ENCODE measurements at regions not wholly inside any gene's neighbourhood (a gene's known extent, or its start where the extent isn't known, plus 50 kb on each side); places are given as distances from the start of the nearest gene placed in this dataset.
"Not testable (repeated sequence)": the region's sequence is repeated elsewhere in the genome, so short reads cannot be mapped to it uniquely, and the experiment has no call there.

DNA sequence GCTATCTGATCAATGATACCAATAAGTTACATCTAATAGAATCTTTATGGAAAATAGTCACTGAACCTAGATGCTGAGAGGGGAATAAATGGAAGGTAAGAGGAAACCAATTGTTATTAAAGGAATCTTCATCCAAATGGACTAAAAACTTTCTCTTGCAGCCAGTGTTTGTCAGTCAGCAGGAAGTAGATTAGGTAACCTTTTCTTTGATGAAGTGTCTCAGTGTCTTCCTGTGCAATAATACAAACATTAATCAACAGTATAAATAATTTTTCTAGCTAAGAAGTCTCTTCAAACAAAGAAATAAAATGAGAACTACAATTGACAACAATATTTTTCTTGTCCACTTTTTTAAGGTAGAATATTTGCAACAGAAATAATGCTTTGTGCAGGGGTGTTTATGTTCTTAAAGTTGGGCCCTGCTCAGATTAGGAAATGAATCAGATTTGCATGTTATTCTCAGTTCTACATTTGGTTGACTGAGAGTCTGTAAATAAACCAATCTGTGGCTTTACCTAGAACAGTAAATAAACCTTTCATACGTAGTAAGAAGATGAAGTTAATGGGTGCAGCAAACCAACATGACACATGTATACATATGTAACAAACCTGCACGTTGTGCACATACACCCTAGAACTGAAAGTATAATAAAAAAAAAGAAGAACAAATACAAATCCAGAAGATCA, 391.4 kb downstream of the MRPL39 start:
- no peak for DNase-seq

DNA sequence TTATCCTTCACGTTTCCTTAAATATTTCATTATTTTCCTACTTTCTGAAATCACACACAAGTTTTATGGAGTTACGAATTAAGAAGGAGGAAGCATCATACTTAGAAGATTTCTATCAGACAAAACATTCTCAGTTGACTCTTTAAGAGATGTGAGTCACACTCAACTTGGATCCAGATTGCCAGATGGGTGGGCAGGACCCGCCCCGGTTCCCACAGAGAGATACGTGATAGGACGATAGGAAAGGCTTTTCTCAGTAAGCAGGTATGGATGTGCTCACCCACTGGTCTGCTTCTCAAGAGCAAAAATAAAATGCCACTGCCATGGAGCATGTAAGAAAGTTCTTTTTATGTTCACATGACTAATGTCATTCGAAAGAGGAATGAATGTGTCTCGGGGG, 392.6 kb downstream of the MRPL39 start:
- DNase-seq = no peak

DNA sequence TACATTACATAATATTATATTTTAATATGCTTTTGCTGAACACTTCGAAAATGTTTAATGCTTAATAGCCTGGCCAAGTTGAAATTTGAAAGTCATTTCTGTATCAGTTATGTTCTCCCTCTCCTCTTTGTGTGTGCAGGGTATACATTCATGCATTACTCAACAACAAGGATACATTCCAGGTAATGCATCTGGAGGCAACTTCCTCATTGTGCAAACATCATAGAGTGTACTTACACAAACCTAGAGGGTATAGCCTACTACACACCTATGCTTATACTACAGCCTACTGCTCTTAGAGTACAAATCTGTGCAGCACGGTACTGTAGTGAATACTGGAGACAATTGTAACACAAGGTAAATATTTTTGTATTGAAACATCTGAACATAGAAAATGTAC, 407.3 kb downstream of the MRPL39 start:
- no peak for DNase-seq

DNA sequence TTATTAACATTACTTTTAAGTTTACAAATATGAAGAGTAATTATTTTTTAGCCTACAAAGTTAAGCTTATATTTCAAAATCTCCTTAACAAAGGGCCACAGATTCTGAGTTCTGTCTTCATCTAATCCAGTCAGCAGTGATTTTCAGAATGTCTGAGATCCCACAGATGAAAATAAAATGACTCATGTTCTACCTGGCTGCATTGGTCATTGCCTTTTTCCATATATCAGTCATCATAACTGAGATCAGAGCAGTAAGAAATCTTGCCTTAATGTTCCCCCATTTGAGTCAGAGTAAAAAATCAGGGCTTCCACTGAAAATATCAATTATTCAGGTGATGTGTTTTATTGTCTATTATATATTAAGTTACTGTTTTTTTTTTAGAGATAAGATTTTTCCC, 416.1 kb downstream of the MRPL39 start:
- DNase-seq = no peak

DNA sequence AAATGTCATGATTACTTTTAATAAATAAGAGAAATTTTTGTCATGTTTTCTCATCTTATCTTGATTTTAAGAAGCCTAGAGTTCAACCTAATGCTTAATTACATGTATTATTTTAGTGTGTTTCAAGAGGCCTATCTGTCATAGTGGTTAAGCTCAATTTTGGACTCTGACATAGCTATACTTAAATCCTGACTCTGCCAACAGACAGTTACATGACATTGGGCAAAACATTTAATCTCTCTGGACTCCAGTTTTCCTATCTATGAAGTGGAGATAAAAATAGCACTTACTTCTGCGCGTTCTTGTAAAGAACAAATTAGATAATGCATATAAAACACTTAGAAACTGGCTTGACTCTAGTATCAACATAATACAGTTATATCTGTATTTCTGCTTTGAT, 417.8 kb downstream of the MRPL39 start:
- DNase-seq = no peak

DNA sequence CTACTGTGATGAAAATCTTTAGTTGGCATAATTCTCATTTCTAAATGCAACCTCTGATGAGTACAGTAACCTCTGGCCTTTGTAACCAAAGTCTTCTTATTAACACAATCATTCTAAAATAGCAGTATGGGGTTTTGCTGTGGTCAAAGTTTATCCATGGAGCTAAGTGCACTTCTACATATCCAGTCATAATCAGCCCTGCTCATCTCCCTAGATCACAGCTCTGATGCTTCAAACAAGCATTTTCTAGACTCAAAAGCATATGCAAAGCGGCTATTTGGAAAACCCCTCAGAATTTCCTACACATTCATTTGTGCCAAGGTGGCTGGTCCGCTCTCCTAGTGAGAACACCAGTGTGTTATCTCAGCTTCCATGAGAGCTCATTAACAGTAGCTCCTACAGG, 418.6 kb downstream of the MRPL39 start:
- DNase-seq = no peak

DNA sequence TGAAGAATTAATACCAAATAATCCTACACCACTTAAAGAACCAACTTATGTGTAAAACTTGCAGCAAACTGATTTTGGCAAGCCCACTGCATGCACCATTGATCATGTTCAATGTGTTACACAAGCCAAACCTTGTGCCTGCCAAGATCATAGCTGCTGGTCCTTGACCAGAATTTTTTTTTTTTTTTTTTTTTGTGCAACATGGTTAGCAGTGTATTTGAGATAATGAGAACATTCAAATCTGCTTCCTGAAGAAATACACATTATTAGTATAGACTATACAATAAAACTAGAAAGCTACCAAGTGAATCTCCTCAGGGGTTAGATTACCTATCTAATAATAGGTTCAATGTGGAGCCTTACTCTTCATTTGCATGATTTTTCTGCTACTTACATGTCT, 421.0 kb downstream of the MRPL39 start:
- no peak for DNase-seq

DNA sequence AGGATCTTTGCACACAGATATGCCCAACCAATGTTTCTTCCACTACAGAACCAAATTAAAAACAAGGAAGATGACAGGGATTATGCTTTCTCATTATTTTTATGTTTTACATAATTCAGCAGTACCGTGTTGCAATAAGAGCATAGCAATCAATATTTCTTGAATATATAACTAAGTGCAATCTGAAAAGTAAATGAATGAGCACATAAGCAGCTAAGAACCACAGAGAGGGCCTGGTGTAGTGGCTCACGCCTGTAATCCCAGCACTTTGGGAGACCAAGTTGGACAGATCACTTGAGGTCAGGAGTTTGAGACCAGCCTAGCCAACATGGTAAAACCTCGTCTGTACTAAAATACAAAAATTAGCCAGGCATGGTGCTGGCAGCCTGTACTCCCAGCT, 423.7 kb downstream of the MRPL39 start:
- DNase-seq = no peak

DNA sequence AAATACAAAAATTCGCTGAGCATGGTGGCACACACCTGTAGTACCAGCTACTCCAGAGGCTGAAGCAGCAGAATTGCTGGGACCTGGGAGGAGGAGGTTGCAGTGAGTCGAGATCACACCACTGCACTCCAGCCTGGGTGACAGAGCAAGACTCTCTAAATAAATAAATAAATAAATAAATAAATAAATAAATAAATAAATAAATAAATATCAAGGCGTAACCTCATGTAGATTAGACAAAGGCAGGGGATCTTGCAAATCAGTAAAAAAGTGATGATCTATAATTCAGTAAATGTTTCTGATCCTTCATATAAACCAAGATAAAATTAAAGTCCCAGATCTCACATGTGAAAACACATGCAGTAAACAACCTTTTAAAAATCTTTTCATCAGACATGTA, 425.6 kb downstream of the MRPL39 start:
- not testable (repeated sequence) for DNase-seq

DNA sequence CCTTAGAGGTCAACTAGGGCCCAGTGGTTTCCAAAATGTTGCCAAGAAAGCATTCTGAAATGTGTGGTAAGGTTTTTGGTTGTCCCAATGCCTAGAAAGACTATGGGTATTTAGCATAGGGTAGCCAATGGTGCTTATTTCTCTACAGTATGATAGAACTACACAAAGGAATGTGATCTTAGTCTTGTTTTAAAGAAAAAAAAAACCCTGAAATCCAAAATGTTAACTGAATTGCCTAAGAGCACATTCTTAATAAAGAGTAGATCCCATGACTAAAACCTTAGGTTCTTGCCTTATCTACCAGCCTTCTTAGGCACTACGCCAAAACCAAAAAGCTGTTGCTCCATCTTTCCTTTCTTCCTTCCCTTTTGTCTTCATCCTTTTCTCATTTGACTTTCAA, 428.2 kb downstream of the MRPL39 start:
- no peak for DNase-seq

DNA sequence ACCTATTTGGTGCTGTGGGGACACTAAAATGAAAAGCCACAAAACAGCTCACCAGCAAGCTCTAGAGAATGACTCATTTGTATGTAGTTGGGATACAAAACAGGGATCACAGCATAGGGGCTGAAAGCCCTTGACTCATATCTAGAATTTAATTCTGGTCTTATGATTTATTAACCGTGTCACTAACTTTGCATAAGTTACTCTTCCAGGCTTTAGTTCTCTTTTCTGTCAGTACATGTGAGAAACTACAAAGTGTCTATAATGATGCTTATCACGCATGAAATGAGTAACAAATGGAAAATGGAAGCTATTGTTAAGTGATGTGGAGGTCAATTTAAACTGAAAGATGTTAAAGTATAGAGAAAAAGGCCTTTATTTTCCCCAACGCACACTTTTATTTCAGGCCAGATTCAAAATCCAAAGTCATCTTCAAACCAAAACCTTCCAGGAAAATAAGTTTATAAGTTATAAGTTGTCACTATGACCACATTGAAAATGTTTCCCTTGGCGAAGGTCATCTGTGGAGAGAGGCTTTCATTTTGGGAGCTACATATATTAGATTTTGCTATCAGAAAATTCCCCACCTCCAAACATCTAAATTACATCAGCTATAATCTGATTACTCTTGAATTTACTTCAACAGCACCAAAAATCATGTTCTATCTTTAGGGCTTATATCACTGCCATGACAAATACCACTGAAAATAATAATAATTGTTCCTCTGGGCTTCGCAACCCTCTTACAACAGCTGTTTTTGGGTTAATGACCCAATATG, 430.5 kb downstream of the MRPL39 start:
- no peak for DNase-seq

DNA sequence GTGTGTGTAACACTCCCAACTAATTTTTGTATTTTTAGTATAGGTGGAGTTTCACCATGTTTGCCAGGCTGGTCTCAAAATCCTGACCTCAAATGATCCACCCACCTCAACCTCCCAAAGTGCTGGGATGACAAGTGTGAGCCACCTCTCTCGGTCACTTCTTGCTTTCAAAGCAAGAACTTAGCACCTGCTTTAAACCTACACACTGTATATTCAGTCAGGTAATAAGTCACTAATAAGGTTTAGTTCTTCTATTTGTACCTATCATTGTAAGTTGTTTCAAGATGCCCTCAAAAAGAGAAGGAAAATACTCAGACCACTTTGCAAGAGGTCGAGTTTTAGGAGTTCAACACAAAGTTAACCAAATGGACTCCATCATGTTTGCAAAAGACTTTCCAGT, 431.3 kb downstream of the MRPL39 start:
- no peak for DNase-seq

DNA sequence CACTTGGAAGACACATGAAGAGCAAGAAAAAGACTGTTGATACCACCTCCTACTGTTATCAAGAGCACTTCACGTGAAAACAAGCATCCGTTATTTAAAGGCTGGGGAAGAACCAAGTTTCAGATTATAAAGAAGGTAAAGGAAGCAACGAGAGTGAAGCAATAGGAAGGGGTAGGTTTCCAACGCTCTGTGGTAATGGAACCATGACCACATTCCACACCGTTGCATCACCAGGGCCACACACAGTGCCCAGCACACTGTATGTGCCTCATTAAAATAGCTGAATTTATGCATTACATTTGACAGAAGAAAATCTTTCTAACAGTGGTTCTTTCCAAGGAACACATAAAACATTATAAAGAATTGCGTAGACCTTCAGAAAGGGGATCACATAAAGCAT, 435.8 kb downstream of the MRPL39 start:
- no peak for DNase-seq

DNA sequence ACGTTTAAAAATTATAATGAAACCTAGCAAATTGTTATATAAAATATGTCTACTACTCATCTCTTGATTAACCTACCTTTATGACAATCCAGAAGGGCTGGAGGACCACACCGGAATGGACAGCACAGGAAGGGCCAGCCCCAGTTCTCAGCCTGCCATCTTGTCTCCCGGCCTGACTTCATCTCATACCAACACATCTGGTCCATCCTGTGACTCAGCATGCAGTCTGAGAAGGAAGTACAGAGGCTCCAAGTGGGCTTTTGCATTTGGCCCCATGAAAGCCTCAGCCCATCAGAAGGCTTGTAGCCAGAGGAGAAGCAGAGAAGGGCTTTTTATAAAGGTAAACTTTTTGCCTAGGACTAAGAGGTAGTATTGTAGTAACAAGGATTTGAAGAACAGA, 436.6 kb downstream of the MRPL39 start:
- DNase-seq = no peak

DNA sequence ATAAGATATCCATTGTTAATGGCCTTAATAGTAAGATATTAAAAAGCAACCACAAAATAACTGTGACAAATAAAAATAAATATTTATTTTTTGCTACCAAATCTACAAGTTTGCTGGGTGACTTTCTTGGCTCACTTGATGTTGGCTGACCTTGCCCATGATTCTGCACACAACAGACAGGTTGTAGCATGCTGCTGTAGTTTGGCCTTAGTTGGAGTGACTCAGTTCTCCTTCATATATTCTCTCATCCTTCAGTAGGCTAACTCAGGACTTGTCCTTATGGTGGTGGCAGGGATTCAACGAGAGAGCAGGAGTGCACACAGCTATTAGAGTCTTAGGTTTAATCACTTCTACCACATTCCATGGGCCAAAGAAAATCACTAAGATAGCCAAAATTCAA, 437.9 kb downstream of the MRPL39 start:
- DNase-seq = no peak

DNA sequence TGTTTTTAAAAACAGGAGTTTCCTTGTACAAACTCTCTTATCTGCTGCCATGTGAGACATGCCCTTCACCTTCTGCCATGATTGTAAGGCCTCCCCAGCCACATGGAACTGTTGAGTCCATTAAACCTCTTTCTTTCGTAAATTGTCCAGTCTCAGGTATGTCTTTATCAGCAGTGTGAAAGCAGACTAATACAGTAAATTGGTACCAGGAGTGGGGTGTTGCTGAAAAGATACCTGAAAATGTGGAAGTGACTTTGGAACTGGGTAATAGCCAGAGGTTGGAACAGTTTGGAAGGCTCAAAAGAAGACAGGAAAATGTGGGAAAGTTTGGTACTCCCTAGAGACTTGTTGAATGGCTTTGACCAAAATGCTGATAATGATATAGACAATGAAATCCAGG, 440.4 kb downstream of the MRPL39 start:
- not testable (repeated sequence) for DNase-seq

DNA sequence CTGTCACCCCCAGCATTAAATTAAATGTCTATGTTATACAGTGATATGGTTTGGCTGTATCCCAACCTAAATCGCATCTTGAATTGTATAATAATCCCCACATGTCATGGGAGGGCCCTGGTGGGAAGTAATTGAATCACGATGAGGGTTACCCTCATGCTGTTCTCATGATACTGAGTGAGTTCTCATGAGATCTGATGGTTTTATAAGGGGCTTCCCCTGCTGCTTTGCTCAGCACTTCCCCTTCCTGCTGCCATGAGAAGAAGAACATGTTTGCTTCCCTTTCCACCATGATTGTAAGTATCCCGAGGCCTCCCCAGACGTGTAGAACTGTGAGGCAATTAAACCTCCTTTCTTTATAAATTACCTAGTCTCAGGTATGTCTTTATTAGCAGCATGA, 445.7 kb downstream of the MRPL39 start:
- DNase-seq = no peak

DNA sequence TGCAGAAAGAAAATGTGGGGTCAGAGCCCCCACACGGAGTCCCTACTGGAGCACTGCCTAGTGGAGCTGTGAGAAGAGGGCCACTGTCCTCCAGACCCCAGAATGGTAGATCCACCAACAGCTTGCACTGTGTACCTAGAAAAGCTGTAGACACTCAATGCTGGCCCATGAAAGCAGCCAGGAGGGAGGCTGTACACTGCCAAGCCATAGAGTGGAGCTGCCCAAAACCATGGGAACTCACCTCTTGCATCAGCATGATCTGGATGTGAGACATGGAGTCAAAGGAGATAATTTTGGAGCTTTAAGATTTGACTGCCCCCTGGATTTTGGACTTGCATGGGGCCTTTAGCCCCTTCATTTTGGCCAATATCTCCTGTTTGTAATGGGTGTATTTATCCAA, 452.3 kb downstream of the MRPL39 start:
- DNase-seq = not testable (repeated sequence)

DNA sequence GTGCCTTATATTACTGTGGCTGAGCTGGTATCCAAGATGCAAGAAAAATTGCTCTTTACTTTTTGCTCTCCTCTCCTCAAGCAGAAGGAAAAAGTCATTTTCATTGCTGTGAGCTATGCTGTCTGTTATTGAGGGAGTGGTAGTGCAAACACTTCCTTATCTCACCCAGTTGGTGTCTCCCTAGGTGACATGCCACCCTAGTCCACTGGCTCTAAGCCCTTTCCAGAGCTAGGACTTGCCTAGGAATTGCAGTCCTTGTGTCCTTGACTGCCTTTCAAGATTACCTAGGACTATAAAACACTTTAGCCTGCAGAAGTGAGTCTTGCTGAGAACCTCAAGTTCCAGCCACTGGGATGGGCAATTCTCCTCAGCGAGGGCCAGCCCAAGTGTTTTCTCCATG, 458.3 kb downstream of the MRPL39 start:
- no peak for DNase-seq

DNA sequence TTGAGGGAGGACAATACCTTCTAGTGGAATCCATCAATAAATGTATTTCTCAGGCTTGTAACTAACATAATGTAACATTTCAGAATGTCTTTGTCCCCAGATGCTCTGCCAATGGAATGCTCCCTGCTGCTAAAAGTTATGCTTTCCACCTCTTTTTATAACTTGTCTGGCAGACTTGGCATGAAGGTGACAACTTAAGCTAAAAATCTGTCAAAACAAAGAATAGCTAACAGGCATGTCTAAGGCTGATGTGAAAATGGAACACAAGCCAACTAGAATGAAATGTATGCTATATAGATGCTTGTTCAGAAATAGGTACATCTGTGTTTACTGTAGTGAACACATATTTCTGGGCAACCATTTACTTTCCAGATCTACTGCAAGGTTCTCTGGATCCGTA, 467.9 kb downstream of the MRPL39 start:
- DNase-seq = no peak

DNA sequence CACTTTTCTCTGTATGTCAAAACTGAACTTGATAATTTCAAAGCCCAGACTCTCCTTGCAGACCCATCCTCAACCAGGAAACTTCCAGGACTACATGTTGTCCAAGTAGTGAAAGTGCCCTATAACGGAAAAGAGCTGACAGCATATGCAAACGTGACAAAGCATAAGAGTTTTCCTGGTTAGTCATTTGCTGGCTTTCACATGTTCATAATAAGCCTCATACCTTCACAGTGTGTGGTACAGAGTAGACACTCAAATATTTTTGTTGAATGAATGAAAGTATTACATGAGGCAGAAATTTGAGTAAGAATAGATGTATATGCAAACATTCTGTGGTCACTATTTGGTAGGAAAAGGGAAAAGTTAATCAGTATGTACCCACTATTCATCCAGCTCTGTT, 473.3 kb downstream of the MRPL39 start:
- DNase-seq = no peak

DNA sequence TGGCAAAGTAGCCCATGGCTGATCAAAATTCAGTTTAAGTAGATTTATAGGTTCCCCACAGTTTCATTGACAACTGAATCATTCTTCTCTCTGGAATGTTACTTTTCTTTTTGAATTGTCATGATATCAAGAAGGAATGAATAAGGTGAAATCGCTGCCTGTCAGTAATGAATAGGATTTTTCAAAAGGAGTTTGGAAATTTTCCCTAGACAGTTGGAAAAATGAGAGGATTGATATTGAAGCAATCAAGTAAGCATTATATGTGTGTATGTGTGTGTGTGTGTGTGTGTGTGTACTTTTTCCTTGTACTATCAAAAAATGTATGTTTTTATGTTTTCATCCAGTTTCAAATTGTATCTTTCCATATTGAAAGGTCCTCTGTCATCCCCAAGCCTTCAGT, 479.5 kb downstream of the MRPL39 start:
- no peak for DNase-seq

DNA sequence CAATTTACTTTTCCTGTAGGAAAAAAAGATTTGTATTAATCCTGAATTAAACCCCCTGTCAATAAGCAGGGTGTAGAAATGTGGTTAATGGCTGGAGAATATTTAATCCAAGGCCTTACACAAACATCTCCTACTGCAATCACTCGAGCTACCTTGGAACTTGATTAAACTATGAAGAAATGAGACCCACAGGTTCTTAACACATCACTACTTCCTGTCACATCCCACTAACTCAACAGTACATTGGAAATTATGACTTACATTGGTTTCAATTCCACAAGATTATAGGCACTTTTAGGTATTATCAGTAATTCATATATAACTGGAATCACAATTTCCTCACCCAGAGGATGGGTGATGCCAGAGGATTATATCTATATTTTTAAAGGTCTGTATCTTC, 480.3 kb downstream of the MRPL39 start:
- DNase-seq = no peak

DNA sequence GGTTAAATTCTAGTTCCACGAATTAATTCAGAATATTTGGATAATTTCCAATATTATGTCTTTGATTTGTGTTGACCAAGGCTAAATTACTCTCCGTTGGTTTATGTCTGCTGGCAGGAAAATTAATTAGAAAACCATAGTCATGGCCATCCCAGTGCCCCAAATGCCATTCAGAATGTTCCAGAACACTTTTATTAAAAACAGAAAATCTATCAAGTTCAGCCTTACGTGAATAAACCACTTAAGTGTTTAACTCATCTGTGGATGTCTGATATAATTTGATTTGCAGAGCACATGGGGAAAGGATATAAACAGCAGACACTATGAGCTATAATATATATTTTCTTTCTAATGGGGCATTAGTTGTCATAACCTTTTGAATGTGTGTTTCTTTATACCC, 480.7 kb downstream of the MRPL39 start:
- DNase-seq = no peak

DNA sequence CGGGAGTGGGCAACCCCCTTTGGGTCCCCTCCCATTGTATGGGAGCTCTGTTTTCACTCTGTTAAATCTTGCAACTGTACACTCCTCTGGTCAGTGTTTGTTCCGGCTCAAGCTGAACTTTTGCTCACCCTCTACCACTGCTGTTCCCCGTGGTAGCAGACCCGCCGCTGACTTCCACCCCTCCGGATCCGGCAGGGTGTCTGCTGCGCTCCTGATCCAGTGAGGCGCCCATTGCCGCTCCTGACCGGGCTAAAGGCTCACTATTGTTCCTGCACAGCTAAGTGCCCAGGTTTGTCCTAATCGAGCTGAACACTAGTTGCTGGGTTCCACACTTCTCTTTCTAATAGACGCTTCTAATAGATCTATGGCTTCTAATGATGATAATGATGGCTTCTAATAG, 488.6 kb downstream of the MRPL39 start:
- DNase-seq = no peak

All from NCI-H1417 (cell line).